Stimulated activated CD4-positive, alpha-beta T cell treated with anti-CD3 and anti-CD28 coated beads, Interleukin-2, amount 100 ng/mL, for 4 hours (primary cell): ENCODE measurements at regions not wholly inside any gene's neighbourhood (a gene's known extent, or its start where the extent isn't known, plus 50 kb on each side); places are given as distances from the start of the nearest gene placed in this dataset.

Experiments used
- DNase-seq: peaks from one replicate; pipeline ENCODE4 v3.0.0-alpha.2; 2020; ENCODE audit warnings: low read depth

DNA sequence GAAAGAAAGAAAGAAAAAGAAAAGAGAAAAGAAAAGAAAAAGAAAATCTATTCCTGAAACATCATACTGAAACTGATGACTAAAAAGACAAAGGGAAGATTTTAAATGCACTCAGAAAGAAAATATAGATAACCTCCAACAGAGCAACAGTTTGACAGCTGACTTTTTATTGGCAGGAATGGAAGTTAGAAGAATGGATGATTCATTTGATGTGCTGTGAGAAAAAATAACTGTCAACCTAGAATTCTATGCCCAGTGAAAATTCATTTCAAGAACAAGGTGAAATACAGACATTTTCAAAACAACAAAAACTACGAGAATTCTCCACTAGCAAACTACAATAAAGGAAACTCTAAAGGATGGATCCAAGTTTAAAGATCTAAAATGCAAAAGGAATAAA is 50.5 kb upstream of the HSPA12A start:
- no peak for DNase-seq

DNA sequence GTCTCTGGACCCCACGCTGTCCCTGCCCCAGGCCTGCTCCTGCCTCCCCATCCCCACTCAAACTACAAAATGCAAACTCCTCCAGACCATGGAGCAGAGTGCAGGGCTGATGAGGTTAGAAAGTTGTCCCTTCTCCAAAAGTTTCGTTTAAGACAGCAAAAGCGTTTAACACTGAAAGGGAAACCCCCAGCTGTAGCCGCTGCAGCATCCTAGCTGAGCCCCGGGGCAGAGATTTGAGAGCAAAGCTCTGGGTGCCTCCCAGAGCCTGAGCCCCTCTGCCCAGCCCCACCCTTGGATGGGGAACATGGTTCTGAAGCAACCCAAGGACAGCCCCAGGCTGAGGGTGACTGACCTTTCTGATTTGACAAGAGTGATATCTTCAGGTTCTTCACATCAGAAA is 52.8 kb upstream of the ENO4 start:
- no peak for DNase-seq

DNA sequence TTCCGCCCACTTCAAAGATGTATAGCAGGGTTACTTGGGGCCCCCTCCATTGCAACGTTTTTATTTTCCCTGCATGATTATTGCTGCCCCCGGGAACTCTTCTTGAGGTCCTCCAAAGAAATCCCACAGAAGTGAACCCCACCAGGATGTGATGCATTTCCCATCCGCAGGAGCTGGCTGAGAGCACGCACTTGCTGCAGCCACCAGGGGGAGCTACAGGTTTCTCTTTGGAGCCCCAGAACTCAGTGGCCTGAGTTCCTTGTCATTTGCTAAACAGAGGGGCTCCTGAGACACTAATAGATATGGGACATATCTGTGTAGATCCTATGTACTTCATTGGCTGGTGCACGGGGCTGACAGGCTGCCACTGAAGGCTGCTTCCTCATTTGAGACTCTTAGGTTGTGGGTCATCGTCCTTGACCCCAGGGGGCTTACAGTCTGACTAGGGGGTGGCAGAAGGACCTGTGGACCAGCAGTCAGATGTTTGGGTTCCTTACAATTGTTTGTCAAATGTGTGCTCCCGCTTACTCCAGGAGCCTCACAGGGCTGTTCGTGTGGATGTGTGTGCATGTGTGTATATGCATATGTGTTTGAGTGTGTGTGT is 52.3 kb upstream of the ENO4 start:
- peak; percentile 54 for DNase-seq

DNA sequence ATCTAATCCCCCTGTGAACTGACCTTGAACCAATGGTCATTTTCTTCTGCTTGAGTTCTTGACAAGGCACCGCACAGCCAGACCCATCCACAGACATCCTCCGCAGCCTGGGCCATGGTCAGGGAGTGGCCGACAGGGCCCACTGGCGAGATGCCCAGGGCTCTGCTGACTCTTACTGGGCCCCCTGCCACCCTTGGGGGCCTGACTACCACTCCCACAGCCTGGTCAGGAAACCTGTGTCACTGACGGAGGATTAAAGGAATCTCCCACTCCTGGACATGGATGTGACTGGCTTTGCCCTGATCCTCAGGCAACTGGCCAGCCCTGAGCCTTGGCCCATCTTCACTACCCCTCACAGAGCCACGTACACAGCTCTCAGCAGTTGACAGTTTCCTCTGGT is 50.4 kb upstream of the ENO4 start:
- no peak for DNase-seq
